ENCODE measurements at regions not wholly inside any gene's neighbourhood (a gene's known extent, or its start where the extent isn't known, plus 50 kb on each side); places are given as distances from the start of the nearest gene placed in this dataset.

- Histone ChIP-seq H3K9ac (ENCODE audit: low read depth, low read length) (no peak overlapping the region), H3K4me3 (ENCODE audit: low read length) (no peak overlapping the region), H3K4me1 (ENCODE audit: control insufficient read depth, insufficient read depth, low read length) (peaks cover 16% of the 10 kb centered on the region), H3K27me3 (ENCODE audit: control insufficient read depth, insufficient read depth, low read length) (no peaks in the 10 kb centered on the region), H3K36me3 (ENCODE audit: insufficient read depth, low read length) (no peaks in the 10 kb centered on the region), H3K9me3 (replicated peaks; ENCODE audit: low read length) (no peaks in the 10 kb centered on the region), H3K4me2 (ENCODE audit: low read length) (no peak overlapping the region)
These were observed 754.5 kb downstream of the C12orf50 start for GRCh38 chr12:87274594-87275245.

GRCh38 chr12:87272851-87273250 lies 756.4 kb downstream of the C12orf50 start:
- Histone ChIP-seq H3K4me2 (ENCODE audit: low read length) (no peak overlapping the region), H3K4me1 (ENCODE audit: control insufficient read depth, insufficient read depth, low read length) (peaks cover 16% of the 10 kb centered on the region), H3K9ac (ENCODE audit: low read depth, low read length) (no peak overlapping the region), H3K9me3 (replicated peaks; ENCODE audit: low read length) (no peaks in the 10 kb centered on the region), H3K4me3 (ENCODE audit: low read length) (no peak overlapping the region), H3K27me3 (ENCODE audit: control insufficient read depth, insufficient read depth, low read length) (no peaks in the 10 kb centered on the region), H3K36me3 (ENCODE audit: insufficient read depth, low read length) (no peaks in the 10 kb centered on the region)

GRCh38 chr12:87270919-87271318 lies 758.3 kb downstream of the C12orf50 start:
- Histone ChIP-seq H3K9me3 (replicated peaks; ENCODE audit: low read length) (no peaks in the 10 kb centered on the region), H3K4me1 (ENCODE audit: control insufficient read depth, insufficient read depth, low read length) (peaks cover 16% of the 10 kb centered on the region)

GRCh38 chr12:87266305-87266704 lies 762.9 kb downstream of the C12orf50 start:
- no peaks in the 10 kb centered on the region for H3K36me3 ChIP-seq (ENCODE audit: insufficient read depth, low read length)
- no peak overlapping the region for H3K4me3 ChIP-seq (ENCODE audit: low read length)

More at GRCh38 chr12:87270919-87271318, 758.3 kb downstream of the C12orf50 start:
- H3K27me3 ChIP-seq (ENCODE audit: control insufficient read depth, insufficient read depth, low read length), result no peaks in the 10 kb centered on the region
- H3K9ac ChIP-seq (ENCODE audit: low read depth, low read length), result peak overlapping the region; percentile 21
- peak overlapping the region; percentile 39 for H3K4me2 ChIP-seq (ENCODE audit: low read length)
- no peaks in the 10 kb centered on the region for H3K36me3 ChIP-seq (ENCODE audit: insufficient read depth, low read length)
- H3K4me3 ChIP-seq (ENCODE audit: low read length), result peak overlapping the region; percentile 15

GRCh38 chr12:87259391-87259790 lies 769.8 kb downstream of the C12orf50 start:
- H3K4me1 ChIP-seq (ENCODE audit: control insufficient read depth, insufficient read depth, low read length), result peaks cover 6% of the 10 kb centered on the region
- no peaks in the 10 kb centered on the region for H3K27me3 ChIP-seq (ENCODE audit: control insufficient read depth, insufficient read depth, low read length)
- no peak overlapping the region for H3K4me3 ChIP-seq (ENCODE audit: low read length)
- H3K9me3 ChIP-seq (replicated peaks; ENCODE audit: low read length), result no peaks in the 10 kb centered on the region
- no peaks in the 10 kb centered on the region for H3K36me3 ChIP-seq (ENCODE audit: insufficient read depth, low read length)
- no peak overlapping the region for H3K9ac ChIP-seq (ENCODE audit: low read depth, low read length)
- no peak overlapping the region for H3K4me2 ChIP-seq (ENCODE audit: low read length)

More at GRCh38 chr12:87266305-87266704, 762.9 kb downstream of the C12orf50 start:
- H3K4me1 ChIP-seq (ENCODE audit: control insufficient read depth, insufficient read depth, low read length), result peaks cover 12% of the 10 kb centered on the region
- H3K27me3 ChIP-seq (ENCODE audit: control insufficient read depth, insufficient read depth, low read length), result no peaks in the 10 kb centered on the region
- H3K9me3 ChIP-seq (replicated peaks; ENCODE audit: low read length), result no peaks in the 10 kb centered on the region
- no peak overlapping the region for H3K4me2 ChIP-seq (ENCODE audit: low read length)
- H3K9ac ChIP-seq (ENCODE audit: low read depth, low read length), result no peak overlapping the region

GRCh38 chr12:87254381-87255030 lies 774.7 kb downstream of the C12orf50 start:
- Histone ChIP-seq H3K9me3 (replicated peaks; ENCODE audit: low read length) (no peaks in the 10 kb centered on the region), H3K9ac (ENCODE audit: low read depth, low read length) (no peak overlapping the region), H3K27me3 (ENCODE audit: control insufficient read depth, insufficient read depth, low read length) (no peaks in the 10 kb centered on the region), H3K4me2 (ENCODE audit: low read length) (no peak overlapping the region), H3K4me1 (ENCODE audit: control insufficient read depth, insufficient read depth, low read length) (peaks cover under 1% of the 10 kb centered on the region), H3K4me3 (ENCODE audit: low read length) (no peak overlapping the region), H3K36me3 (ENCODE audit: insufficient read depth, low read length) (no peaks in the 10 kb centered on the region)

GRCh38 chr12:87253157-87253556 lies 776.0 kb downstream of the C12orf50 start:
- Histone ChIP-seq H3K9me3 (replicated peaks; ENCODE audit: low read length) (no peaks in the 10 kb centered on the region), H3K4me2 (ENCODE audit: low read length) (no peak overlapping the region), H3K9ac (ENCODE audit: low read depth, low read length) (no peak overlapping the region), H3K4me1 (ENCODE audit: control insufficient read depth, insufficient read depth, low read length) (peaks cover 5% of the 10 kb centered on the region), H3K4me3 (ENCODE audit: low read length) (no peak overlapping the region), H3K36me3 (ENCODE audit: insufficient read depth, low read length) (no peaks in the 10 kb centered on the region), H3K27me3 (ENCODE audit: control insufficient read depth, insufficient read depth, low read length) (no peaks in the 10 kb centered on the region)

GRCh38 chr12:87246726-87247125 lies 782.5 kb downstream of the C12orf50 start:
- no peak overlapping the region for H3K9ac ChIP-seq (ENCODE audit: low read depth, low read length)
- H3K4me2 ChIP-seq (ENCODE audit: low read length), result no peak overlapping the region

GRCh38 chr12:87238466-87238865 lies 790.7 kb downstream of the C12orf50 start:
- Histone ChIP-seq H3K27me3 (ENCODE audit: control insufficient read depth, insufficient read depth, low read length) (no peaks in the 10 kb centered on the region), H3K9ac (ENCODE audit: low read depth, low read length) (no peak overlapping the region), H3K9me3 (replicated peaks; ENCODE audit: low read length) (no peaks in the 10 kb centered on the region), H3K4me2 (ENCODE audit: low read length) (no peak overlapping the region), H3K36me3 (ENCODE audit: insufficient read depth, low read length) (no peaks in the 10 kb centered on the region), H3K4me3 (ENCODE audit: low read length) (no peak overlapping the region), H3K4me1 (ENCODE audit: control insufficient read depth, insufficient read depth, low read length) (no peaks in the 10 kb centered on the region)

More at GRCh38 chr12:87246726-87247125, 782.5 kb downstream of the C12orf50 start:
- Histone ChIP-seq H3K9me3 (replicated peaks; ENCODE audit: low read length) (no peaks in the 10 kb centered on the region), H3K4me3 (ENCODE audit: low read length) (no peak overlapping the region), H3K27me3 (ENCODE audit: control insufficient read depth, insufficient read depth, low read length) (no peaks in the 10 kb centered on the region), H3K36me3 (ENCODE audit: insufficient read depth, low read length) (no peaks in the 10 kb centered on the region), H3K4me1 (ENCODE audit: control insufficient read depth, insufficient read depth, low read length) (peaks cover 15% of the 10 kb centered on the region)

GRCh38 chr12:87234898-87235297 lies 794.3 kb downstream of the C12orf50 start:
- no peak overlapping the region for H3K9ac ChIP-seq (ENCODE audit: low read depth, low read length)
- no peak overlapping the region for H3K4me3 ChIP-seq (ENCODE audit: low read length)
- H3K4me2 ChIP-seq (ENCODE audit: low read length), result no peak overlapping the region
- no peaks in the 10 kb centered on the region for H3K27me3 ChIP-seq (ENCODE audit: control insufficient read depth, insufficient read depth, low read length)
- H3K9me3 ChIP-seq (replicated peaks; ENCODE audit: low read length), result no peaks in the 10 kb centered on the region
- H3K36me3 ChIP-seq (ENCODE audit: insufficient read depth, low read length), result no peaks in the 10 kb centered on the region
- no peaks in the 10 kb centered on the region for H3K4me1 ChIP-seq (ENCODE audit: control insufficient read depth, insufficient read depth, low read length)

GRCh38 chr12:87233671-87234070 lies 795.5 kb downstream of the C12orf50 start:
- Histone ChIP-seq H3K27me3 (ENCODE audit: control insufficient read depth, insufficient read depth, low read length) (no peaks in the 10 kb centered on the region), H3K4me3 (ENCODE audit: low read length) (no peak overlapping the region), H3K4me1 (ENCODE audit: control insufficient read depth, insufficient read depth, low read length) (no peaks in the 10 kb centered on the region), H3K4me2 (ENCODE audit: low read length) (no peak overlapping the region), H3K9ac (ENCODE audit: low read depth, low read length) (no peak overlapping the region), H3K36me3 (ENCODE audit: insufficient read depth, low read length) (no peaks in the 10 kb centered on the region), H3K9me3 (replicated peaks; ENCODE audit: low read length) (no peaks in the 10 kb centered on the region)

GRCh38 chr12:87231818-87232217 lies 797.4 kb downstream of the C12orf50 start:
- Histone ChIP-seq H3K4me3 (ENCODE audit: low read length) (no peak overlapping the region), H3K4me2 (ENCODE audit: low read length) (no peak overlapping the region), H3K9ac (ENCODE audit: low read depth, low read length) (no peak overlapping the region), H3K4me1 (ENCODE audit: control insufficient read depth, insufficient read depth, low read length) (no peaks in the 10 kb centered on the region), H3K27me3 (ENCODE audit: control insufficient read depth, insufficient read depth, low read length) (no peaks in the 10 kb centered on the region), H3K36me3 (ENCODE audit: insufficient read depth, low read length) (no peaks in the 10 kb centered on the region), H3K9me3 (replicated peaks; ENCODE audit: low read length) (no peaks in the 10 kb centered on the region)
